ENCODE measurements at regions not wholly inside any gene's neighbourhood (a gene's known extent, or its start where the extent isn't known, plus 50 kb on each side); places are given as distances from the start of the nearest gene placed in this dataset.
"Not testable (repeated sequence)": the region's sequence is repeated elsewhere in the genome, so short reads cannot be mapped to it uniquely, and the experiment has no call there.

DNA sequence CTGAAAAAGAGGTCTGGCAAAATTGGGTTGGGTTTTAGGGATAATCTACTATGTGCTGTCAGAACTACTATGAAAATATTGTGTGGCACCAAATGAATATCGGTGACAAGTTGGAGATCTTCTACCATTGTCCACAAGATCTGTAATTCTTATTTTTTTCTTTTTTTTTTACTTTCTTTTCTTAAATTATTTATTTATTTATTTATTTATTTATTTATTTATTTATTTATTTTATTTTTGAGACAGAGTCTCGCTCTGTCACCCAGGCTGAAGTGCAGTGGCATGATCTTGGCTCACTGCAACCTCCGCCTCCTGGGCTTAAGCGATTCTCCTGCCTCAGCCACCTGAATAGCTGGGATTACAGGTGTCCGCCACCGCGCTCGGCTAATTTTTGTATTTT lies 259.4 kb downstream of the HS3ST3B1 start:
- TF ChIP-seq, protein P1, sequence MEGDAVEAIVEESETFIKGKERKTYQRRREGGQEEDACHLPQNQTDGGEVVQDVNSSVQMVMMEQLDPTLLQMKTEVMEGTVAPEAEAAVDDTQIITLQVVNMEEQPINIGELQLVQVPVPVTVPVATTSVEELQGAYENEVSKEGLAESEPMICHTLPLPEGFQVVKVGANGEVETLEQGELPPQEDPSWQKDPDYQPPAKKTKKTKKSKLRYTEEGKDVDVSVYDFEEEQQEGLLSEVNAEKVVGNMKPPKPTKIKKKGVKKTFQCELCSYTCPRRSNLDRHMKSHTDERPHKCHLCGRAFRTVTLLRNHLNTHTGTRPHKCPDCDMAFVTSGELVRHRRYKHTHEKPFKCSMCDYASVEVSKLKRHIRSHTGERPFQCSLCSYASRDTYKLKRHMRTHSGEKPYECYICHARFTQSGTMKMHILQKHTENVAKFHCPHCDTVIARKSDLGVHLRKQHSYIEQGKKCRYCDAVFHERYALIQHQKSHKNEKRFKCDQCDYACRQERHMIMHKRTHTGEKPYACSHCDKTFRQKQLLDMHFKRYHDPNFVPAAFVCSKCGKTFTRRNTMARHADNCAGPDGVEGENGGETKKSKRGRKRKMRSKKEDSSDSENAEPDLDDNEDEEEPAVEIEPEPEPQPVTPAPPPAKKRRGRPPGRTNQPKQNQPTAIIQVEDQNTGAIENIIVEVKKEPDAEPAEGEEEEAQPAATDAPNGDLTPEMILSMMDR (IDR thresholded peaks at IDR 0.05) = not testable (repeated sequence)
- TF ChIP-seq POLR2AphosphoS5 (IDR thresholded peaks at IDR 0.05); POLR2A (IDR thresholded peaks at IDR 0.05; ENCODE audit: low read depth): not testable (repeated sequence)

All from esophagus muscularis mucosa (tissue), 3 donors.